CD4-positive, alpha-beta T cell treated with Interleukin-21 for 1 hour (primary cell): ENCODE measurements at regions not wholly inside any gene's neighbourhood (a gene's known extent, or its start where the extent isn't known, plus 50 kb on each side); places are given as distances from the start of the nearest gene placed in this dataset.

Experiments
- DNase-seq: peaks from one replicate; pipeline ENCODE4 v3.0.0-alpha.2; 2020

GRCh38 chr14:22412926-22413411, 176.1 kb downstream of the DAD1 start:
- DNase-seq: no peak

DNA sequence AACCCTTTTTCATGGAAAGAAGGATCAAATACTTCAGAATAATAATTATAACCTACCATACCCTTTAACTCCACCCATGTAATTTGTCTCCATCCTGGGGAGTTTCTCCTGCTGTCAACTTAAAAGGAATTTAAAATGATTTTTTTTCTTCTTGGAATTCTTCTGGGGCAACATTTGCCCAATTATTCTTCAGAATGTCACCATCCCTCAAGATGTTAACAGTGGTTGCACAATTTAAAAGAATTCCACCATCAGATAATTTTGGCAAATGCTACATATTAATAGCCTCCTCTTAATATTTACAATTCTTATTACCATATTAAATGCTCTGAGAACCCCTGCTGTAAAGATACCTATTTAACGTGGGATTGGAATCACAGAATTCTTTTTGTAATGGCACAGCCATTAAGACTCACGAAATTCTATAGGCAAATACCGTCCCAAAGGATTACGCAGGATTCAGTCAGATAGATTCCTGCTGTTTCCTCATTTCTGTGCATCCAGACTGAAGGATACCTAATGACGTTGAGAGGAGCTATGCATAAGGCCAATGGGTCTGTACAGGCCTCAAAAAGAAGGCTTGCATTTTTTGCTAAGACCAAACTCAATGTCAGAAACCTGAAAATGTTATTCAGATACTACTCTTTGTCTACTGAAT, 177.5 kb downstream of the DAD1 start:
- no peak for DNase-seq

DNA sequence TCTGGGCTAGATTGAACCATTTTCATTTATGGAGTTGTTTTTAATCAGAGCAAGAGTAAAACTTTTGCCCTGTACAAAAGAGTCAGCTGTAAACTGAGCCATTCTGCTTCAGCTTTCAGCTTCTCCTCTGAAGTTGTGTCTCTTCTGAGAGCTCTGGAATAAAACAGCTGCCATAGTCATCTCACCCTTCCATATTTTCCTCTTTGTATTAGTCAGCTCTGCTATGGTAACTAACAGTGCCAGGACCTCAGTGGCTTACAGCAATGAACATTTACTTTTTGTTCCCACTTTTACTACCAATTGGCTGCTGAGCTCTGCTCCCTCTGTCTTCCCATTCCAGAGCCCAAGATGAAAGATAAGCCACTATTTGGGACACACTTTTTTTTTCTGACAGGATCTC, 178.5 kb downstream of the DAD1 start:
- DNase-seq: no peak

DNA sequence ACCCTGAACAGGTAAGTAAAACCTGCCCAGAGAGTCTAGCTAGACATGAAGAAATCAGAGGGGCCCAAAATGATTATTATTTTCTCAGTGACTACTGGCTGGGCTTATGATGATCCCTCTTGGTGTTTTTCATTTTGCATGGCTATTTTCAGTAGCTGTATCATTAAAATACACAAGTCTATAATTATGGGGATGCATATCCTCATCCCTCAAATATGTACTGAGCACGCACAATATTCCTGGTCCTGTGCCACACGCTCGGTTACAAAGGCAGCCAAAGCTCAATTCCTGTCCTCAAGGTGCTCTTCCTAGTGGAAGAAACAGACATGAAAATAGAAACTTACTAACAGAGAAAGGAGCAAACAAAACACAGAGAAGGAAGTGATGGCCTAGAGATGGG, 180.0 kb downstream of the DAD1 start:
- no peak for DNase-seq

- no peak for DNase-seq
Measured at GRCh38 chr14:22408547-22408946, 180.5 kb downstream of the DAD1 start.

- no peak for DNase-seq
Measured at GRCh38 chr14:22407033-22407432, 182.0 kb downstream of the DAD1 start.

DNA sequence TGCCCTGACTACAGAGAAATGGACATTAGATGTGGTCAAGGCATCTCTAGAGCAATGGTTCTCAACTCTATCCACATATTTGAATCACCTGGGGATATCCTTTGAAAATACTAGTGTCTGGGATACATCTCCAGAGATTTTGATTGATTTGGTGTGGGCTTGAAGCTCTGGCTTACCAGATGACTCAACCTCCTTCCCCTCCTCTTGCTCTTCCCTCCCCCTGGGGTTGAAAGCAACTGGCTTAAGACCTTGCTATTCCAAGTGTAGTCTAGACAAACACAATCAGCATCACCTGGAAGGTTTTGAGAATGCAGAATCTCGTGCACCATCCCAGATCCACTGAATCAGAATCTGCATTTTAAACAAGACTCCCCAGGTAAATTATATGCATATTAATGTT, 183.8 kb downstream of the DAD1 start:
- DNase-seq: no peak

DNA sequence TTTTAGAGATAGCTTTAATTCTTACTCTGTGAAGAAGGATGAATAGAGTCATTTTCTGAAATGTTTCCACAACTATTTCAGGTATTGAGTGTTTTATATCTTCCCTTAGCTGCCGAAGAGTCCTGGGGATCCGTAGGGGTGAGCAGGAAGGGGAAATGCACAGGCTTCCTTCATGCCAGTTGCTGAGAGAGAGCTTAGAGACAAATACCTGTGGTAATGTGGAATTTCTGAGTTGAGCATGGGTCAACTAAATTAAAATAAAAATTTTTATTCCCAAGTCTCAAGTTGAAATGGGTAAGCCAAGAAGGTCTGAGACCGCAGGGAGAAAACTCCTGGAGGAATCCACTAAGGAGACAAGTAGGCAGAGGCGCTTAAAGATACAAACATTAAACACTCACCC, 185.7 kb downstream of the DAD1 start:
- DNase-seq: no peak

- DNase-seq: no peak
Measured at GRCh38 chr14:22400655-22401259, 188.3 kb downstream of the DAD1 start.

GRCh38 chr14:22399776-22400175, 189.2 kb downstream of the DAD1 start:
- DNase-seq: no peak

GRCh38 chr14:22397221-22397737, 191.7 kb downstream of the DAD1 start:
- DNase-seq: no peak

- DNase-seq: no peak
Measured at GRCh38 chr14:22395803-22396202, 193.2 kb downstream of the DAD1 start.

- DNase-seq: no peak
Measured at GRCh38 chr14:22394616-22395015, 194.4 kb downstream of the DAD1 start.

DNA sequence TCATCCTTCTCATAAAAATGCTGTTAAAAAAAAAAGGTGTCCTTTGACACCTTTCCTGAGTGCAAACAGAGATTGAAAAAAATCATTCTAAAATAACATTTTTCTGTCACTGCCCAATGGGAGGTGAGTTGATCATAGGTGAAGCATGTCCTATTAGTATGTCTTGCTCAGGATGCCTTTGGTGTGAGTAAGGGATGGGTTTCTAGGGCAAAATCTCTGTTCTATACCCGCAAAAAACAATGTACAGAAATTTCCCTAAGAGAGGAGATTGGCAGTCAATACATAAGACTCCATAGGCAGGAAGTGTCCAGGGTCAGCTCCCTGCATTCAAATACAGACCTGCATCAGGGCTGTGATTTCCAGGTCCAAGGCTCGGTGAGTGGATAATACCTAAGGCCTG, 195.2 kb downstream of the DAD1 start:
- no peak for DNase-seq

DNA sequence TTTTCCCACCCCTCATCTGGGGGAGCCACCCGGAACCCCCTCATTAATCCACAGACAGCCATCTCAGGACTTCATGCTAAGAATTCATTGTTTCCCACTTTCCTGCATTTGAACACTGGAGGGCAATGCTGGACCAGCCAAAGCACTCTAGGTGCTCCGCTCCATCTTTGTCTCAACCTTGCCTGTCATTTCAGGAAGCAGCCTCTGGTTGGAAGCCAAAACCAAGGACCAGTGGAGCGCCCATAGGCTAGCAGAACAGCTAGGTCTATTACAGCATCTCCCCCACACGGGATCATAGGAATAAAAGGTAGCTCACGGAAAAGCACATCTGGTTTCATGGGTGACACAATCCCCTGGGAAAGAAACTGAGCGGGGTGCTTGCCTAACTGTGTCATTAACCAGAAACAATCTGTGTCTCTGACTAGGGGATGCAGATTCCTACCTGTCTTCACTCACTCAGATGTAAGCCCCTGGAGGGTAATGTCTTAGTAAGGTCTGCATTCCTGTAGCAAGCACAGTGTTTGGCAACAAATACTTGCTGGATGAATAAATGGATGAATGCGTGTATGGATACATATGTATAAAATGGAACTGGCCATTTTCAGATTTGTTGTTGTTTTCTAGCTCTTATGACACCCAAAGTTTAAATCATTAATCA, 197.0 kb downstream of the DAD1 start:
- DNase-seq: no peak

GRCh38 chr14:22390824-22391461, 198.1 kb downstream of the DAD1 start:
- DNase-seq: no peak

DNA sequence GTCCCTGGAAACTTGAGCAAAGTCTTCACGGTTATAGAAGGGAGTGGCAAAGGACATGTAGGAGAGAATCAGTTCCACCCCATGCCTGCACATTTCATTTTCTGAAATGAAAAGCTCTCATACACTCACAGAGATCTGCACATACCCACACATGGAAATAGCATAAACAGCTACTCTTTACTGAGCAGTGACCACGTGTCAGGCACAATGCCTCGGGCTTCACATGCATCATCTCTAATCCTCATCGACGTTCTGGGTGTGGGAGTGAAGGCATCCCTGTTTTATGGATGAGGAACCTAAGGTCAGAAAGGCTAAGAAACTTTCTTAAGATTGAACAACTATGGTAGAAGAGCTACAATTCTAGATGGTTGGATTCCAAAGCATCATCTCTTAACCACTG, 198.8 kb downstream of the DAD1 start:
- DNase-seq: no peak

DNA sequence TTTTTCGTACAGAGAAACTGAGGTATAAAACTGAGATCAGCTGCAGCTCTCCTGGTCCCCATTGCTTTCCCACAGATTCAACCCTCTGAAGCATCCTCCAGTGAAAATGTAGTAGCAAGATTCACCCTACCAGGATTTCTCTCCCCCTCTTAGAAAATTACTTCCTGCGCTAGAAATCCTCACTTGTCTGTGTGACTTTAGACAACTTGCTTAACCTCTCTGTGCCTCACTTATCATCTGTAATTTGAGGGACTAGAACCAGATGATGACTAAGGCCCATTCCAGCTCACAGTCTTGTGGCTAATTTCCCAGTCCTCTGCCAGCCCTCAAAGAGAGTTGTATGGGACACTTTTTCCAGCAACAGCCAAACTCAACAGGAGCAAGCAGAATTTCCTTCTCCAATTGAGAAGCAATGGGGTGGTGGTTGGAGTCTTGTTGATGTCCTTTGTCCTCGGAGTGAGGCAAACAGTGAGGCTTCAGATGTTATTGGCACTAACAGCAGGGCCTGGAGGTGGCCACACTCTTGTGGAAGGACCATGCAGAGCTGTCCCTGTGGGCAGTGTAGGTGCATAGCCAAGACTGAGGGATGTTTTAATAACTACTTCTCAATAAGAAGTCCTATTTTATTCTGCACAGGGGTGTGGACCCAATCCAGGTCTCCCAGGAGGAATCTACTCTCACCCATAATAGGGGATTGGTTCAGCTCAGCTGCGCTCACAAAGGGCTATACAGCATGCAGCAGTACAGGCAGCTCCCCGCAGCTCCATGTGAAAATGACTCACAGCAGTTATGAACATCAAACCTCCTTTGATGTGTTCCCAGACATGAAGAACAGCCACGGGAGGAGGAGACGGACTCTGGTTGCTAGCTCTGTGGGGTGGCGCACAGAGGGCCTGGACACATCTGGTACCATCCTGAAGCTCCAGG, 200.1 kb downstream of the DAD1 start:
- no peak for DNase-seq

GRCh38 chr14:22387776-22388241, 201.2 kb downstream of the DAD1 start:
- no peak for DNase-seq

GRCh38 chr14:22386924-22387775, 201.9 kb downstream of the DAD1 start:
- peak; percentile 23 for DNase-seq

DNA sequence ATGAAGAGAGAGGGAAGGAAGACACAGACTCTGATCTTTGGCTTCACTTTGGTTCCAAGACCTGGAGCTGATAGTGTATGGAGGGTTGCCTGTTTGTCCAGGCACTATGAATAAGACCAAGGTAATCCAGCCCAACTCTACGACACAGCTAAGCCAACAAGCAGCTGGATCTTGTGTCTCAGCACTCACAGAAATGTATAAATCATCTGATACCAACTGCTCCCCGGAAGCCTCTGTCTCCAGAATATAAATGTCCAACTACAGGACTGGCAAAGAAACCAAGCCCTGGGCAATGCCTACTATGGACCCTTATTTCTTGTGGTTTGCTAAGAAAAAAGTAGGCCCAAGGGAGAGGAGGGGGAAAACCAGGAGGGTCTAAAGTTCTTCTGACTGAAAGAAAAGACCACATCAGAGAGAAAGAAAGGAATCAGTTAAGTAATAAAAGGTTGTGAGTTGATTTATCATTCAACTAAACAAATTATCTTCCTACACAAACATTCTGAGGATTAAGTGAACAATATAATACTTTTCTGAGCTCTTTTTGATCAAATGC, 204.0 kb downstream of the DAD1 start:
- no peak for DNase-seq
